OCI-LY3 (cell line): ENCODE measurements at regions not wholly inside any gene's neighbourhood (a gene's known extent, or its start where the extent isn't known, plus 50 kb on each side); places are given as distances from the start of the nearest gene placed in this dataset.

Experiments
- EZH2phosphoT487 ChIP-seq: fragments of 200-600 bp; shearing (Covaris generic); IDR thresholded peaks from 2 replicates; pipeline ENCODE4 v1.6.1; 2018; ENCODE audit warnings: antibody characterized with exemption, mixed run types, low read depth
- TF ChIP-seq, protein P1 (sequence below): fragments of 200-600, 300-600 bp; sonication (generic); IDR thresholded peaks from 2 replicates; pipeline ENCODE4 v1.5.1; 2014; ENCODE audit warnings: antibody characterized with exemption, low read length, low read depth

DNA sequence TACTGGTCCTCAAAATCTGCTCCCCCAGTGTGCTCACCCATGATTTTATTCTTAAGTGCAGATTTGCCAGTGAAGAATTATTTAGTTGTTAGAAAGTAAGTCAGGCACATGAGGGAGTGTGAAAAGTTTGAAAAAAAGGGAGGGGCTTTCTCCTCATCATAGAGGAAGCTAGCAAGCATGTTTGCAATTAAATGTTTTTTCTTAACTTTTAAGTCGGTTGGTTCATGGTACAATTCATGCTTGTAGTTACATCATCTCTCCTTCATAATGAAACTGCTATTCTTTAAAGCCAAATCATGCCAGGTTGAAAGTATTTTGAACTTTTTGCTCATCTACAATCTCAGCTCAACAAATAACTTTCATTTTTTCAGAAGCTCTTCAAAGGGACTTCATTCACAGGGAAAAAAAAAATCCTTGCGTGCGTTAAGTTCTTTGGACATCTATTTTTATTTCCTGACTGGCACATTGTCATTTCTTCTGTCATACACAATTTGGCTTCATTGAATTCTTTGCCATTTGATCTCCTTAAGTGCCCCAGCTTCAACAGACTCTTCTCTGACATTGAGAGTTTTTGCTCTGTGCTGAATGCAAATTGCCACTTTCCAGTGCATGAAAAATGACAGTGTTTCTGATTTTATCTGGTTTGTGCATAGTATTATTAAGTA, 456.9 kb downstream of the TMEM232 start:
- TF ChIP-seq, protein P1, sequence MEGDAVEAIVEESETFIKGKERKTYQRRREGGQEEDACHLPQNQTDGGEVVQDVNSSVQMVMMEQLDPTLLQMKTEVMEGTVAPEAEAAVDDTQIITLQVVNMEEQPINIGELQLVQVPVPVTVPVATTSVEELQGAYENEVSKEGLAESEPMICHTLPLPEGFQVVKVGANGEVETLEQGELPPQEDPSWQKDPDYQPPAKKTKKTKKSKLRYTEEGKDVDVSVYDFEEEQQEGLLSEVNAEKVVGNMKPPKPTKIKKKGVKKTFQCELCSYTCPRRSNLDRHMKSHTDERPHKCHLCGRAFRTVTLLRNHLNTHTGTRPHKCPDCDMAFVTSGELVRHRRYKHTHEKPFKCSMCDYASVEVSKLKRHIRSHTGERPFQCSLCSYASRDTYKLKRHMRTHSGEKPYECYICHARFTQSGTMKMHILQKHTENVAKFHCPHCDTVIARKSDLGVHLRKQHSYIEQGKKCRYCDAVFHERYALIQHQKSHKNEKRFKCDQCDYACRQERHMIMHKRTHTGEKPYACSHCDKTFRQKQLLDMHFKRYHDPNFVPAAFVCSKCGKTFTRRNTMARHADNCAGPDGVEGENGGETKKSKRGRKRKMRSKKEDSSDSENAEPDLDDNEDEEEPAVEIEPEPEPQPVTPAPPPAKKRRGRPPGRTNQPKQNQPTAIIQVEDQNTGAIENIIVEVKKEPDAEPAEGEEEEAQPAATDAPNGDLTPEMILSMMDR, result no peak
- no peak for TF ChIP-seq EZH2phosphoT487
